HG03103 (cell line): ENCODE measurements at regions not wholly inside any gene's neighbourhood (a gene's known extent, or its start where the extent isn't known, plus 50 kb on each side); places are given as distances from the start of the nearest gene placed in this dataset.

Experiments used
- ATAC-seq: cut with Tn5 transposase; IDR thresholded peaks from one replicate; pipeline ENCODE4 v1.9.1; 2021; ENCODE audit warnings: low read depth; ENCODE audit not compliant: unreplicated experiment

GRCh38 chr9:103377667-103378066 lies 382.5 kb downstream of the CYLC2 start:
- no peak for ATAC-seq

GRCh38 chr9:103397868-103398600 lies 402.9 kb downstream of the CYLC2 start:
- peak; percentile 96 for ATAC-seq

- no peak for ATAC-seq
Measured at GRCh38 chr9:103399535-103399934, 404.4 kb downstream of the CYLC2 start.

GRCh38 chr9:103407260-103407659 lies 412.1 kb downstream of the CYLC2 start:
- ATAC-seq: no peak

GRCh38 chr9:103410059-103410458 lies 414.9 kb downstream of the CYLC2 start:
- ATAC-seq: no peak

GRCh38 chr9:103427696-103428095 lies 432.6 kb downstream of the CYLC2 start:
- ATAC-seq: no peak

GRCh38 chr9:103430469-103430868 lies 435.3 kb downstream of the CYLC2 start:
- ATAC-seq: no peak

GRCh38 chr9:103431809-103432208 lies 436.7 kb downstream of the CYLC2 start:
- no peak for ATAC-seq

- ATAC-seq: no peak
Measured at GRCh38 chr9:103444176-103444575, 449.0 kb downstream of the CYLC2 start.

GRCh38 chr9:103458826-103459225 lies 463.7 kb downstream of the CYLC2 start:
- ATAC-seq: no peak

- ATAC-seq: no peak
Measured at GRCh38 chr9:103471241-103471640, 476.1 kb downstream of the CYLC2 start.

GRCh38 chr9:103474156-103474555 lies 479.0 kb downstream of the CYLC2 start:
- ATAC-seq: no peak

GRCh38 chr9:103483471-103484096 lies 488.5 kb downstream of the CYLC2 start:
- no peak for ATAC-seq

- no peak for ATAC-seq
Measured at GRCh38 chr9:103485138-103485537, 490.0 kb downstream of the CYLC2 start.

- no peak for ATAC-seq
Measured at GRCh38 chr9:103514767-103515166, 519.6 kb downstream of the CYLC2 start.

GRCh38 chr9:103522409-103522808 lies 527.3 kb downstream of the CYLC2 start:
- no peak for ATAC-seq

GRCh38 chr9:103530934-103531333 lies 535.8 kb downstream of the CYLC2 start:
- ATAC-seq: no peak

GRCh38 chr9:103533318-103533717 lies 538.2 kb downstream of the CYLC2 start:
- ATAC-seq: no peak

- ATAC-seq: no peak
Measured at GRCh38 chr9:103537426-103537825, 542.3 kb downstream of the CYLC2 start.

- ATAC-seq: no peak
Measured at GRCh38 chr9:103545260-103545659, 548.8 kb upstream of the SMC2 start.

- no peak for ATAC-seq
Measured at GRCh38 chr9:103552712-103553111, 541.4 kb upstream of the SMC2 start.

GRCh38 chr9:103574056-103574455 lies 520.1 kb upstream of the SMC2 start:
- ATAC-seq: no peak
